Lower leg skin (tissue), 4 donors: ENCODE measurements at regions not wholly inside any gene's neighbourhood (a gene's known extent, or its start where the extent isn't known, plus 50 kb on each side); places are given as distances from the start of the nearest gene placed in this dataset.

Source experiments
- DNase-seq, 2 donors: peaks; one replicate each; pipeline ENCODE4 v3.0.0-alpha.2; 2019; ENCODE audit warnings: low spot score in 2 of 2
- H3K4me3 ChIP-seq: fragments of 200-600 bp; sonication (generic); 2 replicates; pipeline ENCODE4 v1.5.1; 2017; ENCODE audit warnings: mild to moderate bottlenecking, low read depth; ENCODE audit not compliant: poor library complexity, severe bottlenecking
- POLR2A ChIP-seq, 2 donors: fragments of 450-650 bp; IDR thresholded peaks; one replicate each; pipeline ENCODE4 v1.6.1; 2016 to 2017; ENCODE audit warnings: antibody characterized with exemption in 2 of 2, mild to moderate bottlenecking in 1 of 2, moderate library complexity in 1 of 2
- WGBS, 2 donors: methylation state at CpG; one replicate each; pipeline ENCODE4 v1.1.5; 2018; 5-methylcytosine and 5-hydroxymethylcytosine counted together
- intact Hi-C: fragments of 100-400 bp; cut with DNase I; formaldehyde crosslinking; loops from one replicate; pipeline ENCODE4 v1.15.0; 2023; ENCODE audit warnings: low total_unique reads
- TF ChIP-seq, protein P1 (sequence below), 3 donors: fragments of 450-650 bp; IDR thresholded peaks; one replicate each; pipeline ENCODE4 v1.5.1; 2016; ENCODE audit warnings: antibody characterized with exemption in 3 of 3, mild to moderate bottlenecking in 3 of 3, moderate library complexity in 2 of 3

DNA sequence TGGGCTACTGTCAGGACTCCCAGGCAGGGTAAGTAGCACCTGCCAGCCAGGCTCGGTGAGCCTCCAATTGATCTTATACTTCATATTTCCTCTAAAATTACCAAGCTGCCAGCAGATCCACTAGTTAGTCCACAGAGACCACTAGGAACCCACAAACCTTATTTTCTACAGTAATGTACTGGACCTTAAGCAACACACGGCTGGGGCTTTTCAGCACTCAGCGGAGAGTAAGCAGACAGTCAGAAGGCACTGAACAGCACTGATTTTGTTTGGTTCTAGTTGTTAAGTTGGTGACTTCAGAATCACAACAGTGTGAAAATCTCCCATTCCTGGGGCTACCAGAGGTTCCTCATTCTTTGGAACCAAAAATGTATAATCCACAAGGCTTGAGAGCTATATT lies 56.1 kb downstream of the MRPL57 start:
- WGBS, 2 donors = 42 to 54% methylated on average over 3 of the region's 3 CpGs
- H3K4me3 ChIP-seq = no peak overlapping the region
- TF ChIP-seq, protein P1, sequence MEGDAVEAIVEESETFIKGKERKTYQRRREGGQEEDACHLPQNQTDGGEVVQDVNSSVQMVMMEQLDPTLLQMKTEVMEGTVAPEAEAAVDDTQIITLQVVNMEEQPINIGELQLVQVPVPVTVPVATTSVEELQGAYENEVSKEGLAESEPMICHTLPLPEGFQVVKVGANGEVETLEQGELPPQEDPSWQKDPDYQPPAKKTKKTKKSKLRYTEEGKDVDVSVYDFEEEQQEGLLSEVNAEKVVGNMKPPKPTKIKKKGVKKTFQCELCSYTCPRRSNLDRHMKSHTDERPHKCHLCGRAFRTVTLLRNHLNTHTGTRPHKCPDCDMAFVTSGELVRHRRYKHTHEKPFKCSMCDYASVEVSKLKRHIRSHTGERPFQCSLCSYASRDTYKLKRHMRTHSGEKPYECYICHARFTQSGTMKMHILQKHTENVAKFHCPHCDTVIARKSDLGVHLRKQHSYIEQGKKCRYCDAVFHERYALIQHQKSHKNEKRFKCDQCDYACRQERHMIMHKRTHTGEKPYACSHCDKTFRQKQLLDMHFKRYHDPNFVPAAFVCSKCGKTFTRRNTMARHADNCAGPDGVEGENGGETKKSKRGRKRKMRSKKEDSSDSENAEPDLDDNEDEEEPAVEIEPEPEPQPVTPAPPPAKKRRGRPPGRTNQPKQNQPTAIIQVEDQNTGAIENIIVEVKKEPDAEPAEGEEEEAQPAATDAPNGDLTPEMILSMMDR (IDR thresholded peaks at IDR 0.05) = no peak
- no peak for TF ChIP-seq POLR2A (IDR thresholded peaks at IDR 0.05)
- DNase-seq = no peak
- intact Hi-C loops = no loop called here

- no peak for TF ChIP-seq POLR2A (IDR thresholded peaks at IDR 0.05)
- TF ChIP-seq, protein P1 (IDR thresholded peaks at IDR 0.05) = no peak
- intact Hi-C loops = no loop called here
- H3K4me3 ChIP-seq = no peak overlapping the region
- 40 to 65% methylated on average over 3 of the region's 3 CpGs for WGBS, 2 donors
- DNase-seq = no peak
Observed at GRCh38 chr13:21233086-21233485, 56.6 kb downstream of the MRPL57 start.

DNA sequence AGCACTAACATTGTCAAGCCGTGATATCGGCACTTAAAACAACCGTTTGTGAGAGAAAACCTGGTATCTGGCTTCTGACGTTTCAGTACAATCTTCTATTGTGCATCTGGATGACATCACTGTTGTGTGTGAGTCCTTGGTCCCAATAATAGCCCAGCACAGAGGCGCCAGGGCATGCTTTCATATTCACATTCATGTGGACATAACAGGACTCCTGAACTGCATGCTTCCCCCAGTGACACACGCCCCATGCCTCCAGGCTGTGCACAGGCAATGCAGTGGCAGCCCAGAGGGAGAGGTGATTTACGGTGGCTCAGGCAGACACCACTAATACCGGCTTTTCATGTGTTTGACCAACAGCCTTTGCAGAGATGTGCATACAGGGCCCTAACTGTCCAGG lies 58.1 kb downstream of the MRPL57 start:
- DNase-seq = no peak
- 29 to 34% methylated on average over 8 of the region's 8 CpGs for WGBS, 2 donors
- TF ChIP-seq POLR2A (IDR thresholded peaks at IDR 0.05) = no peak
- TF ChIP-seq, protein P1 (IDR thresholded peaks at IDR 0.05) = no peak
- intact Hi-C loops = no loop called here
- no peak overlapping the region for H3K4me3 ChIP-seq

GRCh38 chr13:21235174-21235573 lies 58.7 kb downstream of the MRPL57 start:
- intact Hi-C loops = no loop called here
- DNase-seq = no peak
- 76 to 83% methylated on average over 12 of the region's 12 CpGs for WGBS, 2 donors
- TF ChIP-seq POLR2A (IDR thresholded peaks at IDR 0.05) = no peak
- TF ChIP-seq, protein P1 (IDR thresholded peaks at IDR 0.05) = no peak
- no peak overlapping the region for H3K4me3 ChIP-seq

- TF ChIP-seq, protein P1 (IDR thresholded peaks at IDR 0.05) = no peak
- no peak for TF ChIP-seq POLR2A (IDR thresholded peaks at IDR 0.05)
- no peak overlapping the region for H3K4me3 ChIP-seq
- DNase-seq = no peak
- 68 to 76% methylated on average over 9 of the region's 9 CpGs for WGBS, 2 donors
- intact Hi-C loops = no loop called here
Observed at GRCh38 chr13:21237081-21237480, 60.6 kb downstream of the MRPL57 start.

- H3K4me3 ChIP-seq = no peak overlapping the region
- no peak for DNase-seq
- TF ChIP-seq, protein P1 (IDR thresholded peaks at IDR 0.05) = no peak
- TF ChIP-seq POLR2A (IDR thresholded peaks at IDR 0.05) = no peak
- intact Hi-C loops = no loop called here
- 32 to 35% methylated on average over 2 of the region's 2 CpGs for WGBS, 2 donors
Observed at GRCh38 chr13:21238267-21238666, 61.8 kb downstream of the MRPL57 start.
